ENCODE measurements at regions not wholly inside any gene's neighbourhood (a gene's known extent, or its start where the extent isn't known, plus 50 kb on each side); places are given as distances from the start of the nearest gene placed in this dataset.

GRCh38 chr10:128336401-128336800, 210.2 kb upstream of the MKI67 start:
- TF ChIP-seq FOXP2 (optimal IDR thresholded peaks at IDR 0.05; ENCODE audit: borderline replicate concordance, extremely low read depth, extremely low read length, insufficient read depth) (no peak), SIN3A (IDR thresholded peaks at IDR 0.05; ENCODE audit: borderline replicate concordance, insufficient read depth, low read length) (no peak), POLR2AphosphoS5 (IDR thresholded peaks at IDR 0.05; ENCODE audit: low read depth, low read length) (no peak), TAF1 (IDR thresholded peaks at IDR 0.05; ENCODE audit: borderline replicate concordance, insufficient read depth, low read length) (no peak)
- TF ChIP-seq, protein P1, sequence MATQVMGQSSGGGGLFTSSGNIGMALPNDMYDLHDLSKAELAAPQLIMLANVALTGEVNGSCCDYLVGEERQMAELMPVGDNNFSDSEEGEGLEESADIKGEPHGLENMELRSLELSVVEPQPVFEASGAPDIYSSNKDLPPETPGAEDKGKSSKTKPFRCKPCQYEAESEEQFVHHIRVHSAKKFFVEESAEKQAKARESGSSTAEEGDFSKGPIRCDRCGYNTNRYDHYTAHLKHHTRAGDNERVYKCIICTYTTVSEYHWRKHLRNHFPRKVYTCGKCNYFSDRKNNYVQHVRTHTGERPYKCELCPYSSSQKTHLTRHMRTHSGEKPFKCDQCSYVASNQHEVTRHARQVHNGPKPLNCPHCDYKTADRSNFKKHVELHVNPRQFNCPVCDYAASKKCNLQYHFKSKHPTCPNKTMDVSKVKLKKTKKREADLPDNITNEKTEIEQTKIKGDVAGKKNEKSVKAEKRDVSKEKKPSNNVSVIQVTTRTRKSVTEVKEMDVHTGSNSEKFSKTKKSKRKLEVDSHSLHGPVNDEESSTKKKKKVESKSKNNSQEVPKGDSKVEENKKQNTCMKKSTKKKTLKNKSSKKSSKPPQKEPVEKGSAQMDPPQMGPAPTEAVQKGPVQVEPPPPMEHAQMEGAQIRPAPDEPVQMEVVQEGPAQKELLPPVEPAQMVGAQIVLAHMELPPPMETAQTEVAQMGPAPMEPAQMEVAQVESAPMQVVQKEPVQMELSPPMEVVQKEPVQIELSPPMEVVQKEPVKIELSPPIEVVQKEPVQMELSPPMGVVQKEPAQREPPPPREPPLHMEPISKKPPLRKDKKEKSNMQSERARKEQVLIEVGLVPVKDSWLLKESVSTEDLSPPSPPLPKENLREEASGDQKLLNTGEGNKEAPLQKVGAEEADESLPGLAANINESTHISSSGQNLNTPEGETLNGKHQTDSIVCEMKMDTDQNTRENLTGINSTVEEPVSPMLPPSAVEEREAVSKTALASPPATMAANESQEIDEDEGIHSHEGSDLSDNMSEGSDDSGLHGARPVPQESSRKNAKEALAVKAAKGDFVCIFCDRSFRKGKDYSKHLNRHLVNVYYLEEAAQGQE (IDR thresholded peaks at IDR 0.05; ENCODE audit: insufficient read depth in 1 of 2, low read depth in 2 of 2, low read length in 2 of 2) = no peak

GRCh38 chr10:128337860-128338378, 211.7 kb upstream of the MKI67 start:
- TF ChIP-seq TAF1 (IDR thresholded peaks at IDR 0.05; ENCODE audit: borderline replicate concordance, insufficient read depth, low read length) (no peak), SIN3A (IDR thresholded peaks at IDR 0.05; ENCODE audit: borderline replicate concordance, insufficient read depth, low read length) (no peak), FOXP2 (optimal IDR thresholded peaks at IDR 0.05; ENCODE audit: borderline replicate concordance, extremely low read depth, extremely low read length, insufficient read depth) (no peak), POLR2AphosphoS5 (IDR thresholded peaks at IDR 0.05; ENCODE audit: low read depth, low read length) (no peak)
- TF ChIP-seq, protein P1 (IDR thresholded peaks at IDR 0.05; ENCODE audit: insufficient read depth in 1 of 2, low read depth in 2 of 2, low read length in 2 of 2) = no peak

DNA sequence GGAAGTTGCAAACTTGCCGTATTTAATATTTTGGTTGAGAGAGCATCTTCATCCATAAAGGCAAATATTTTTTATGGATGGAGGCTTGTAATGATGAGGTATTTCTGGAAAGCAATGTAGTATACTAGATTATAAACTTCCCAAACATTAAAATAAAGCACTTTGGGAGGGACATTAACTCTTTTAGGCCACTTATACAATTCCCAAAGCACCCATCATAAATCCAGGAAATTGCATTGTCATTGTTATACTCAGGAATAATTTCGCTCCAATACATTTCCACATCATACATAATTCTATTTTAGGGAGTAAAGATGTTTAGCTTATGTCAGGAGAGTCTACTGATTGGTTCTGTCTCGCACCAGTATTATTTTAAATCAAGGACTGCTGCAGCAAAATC, 212.7 kb upstream of the MKI67 start:
- TF ChIP-seq SIN3A (IDR thresholded peaks at IDR 0.05; ENCODE audit: borderline replicate concordance, insufficient read depth, low read length) (no peak), FOXP2 (optimal IDR thresholded peaks at IDR 0.05; ENCODE audit: borderline replicate concordance, extremely low read depth, extremely low read length, insufficient read depth) (no peak), TAF1 (IDR thresholded peaks at IDR 0.05; ENCODE audit: borderline replicate concordance, insufficient read depth, low read length) (no peak), POLR2AphosphoS5 (IDR thresholded peaks at IDR 0.05; ENCODE audit: low read depth, low read length) (no peak)
- TF ChIP-seq, protein P1 (IDR thresholded peaks at IDR 0.05; ENCODE audit: insufficient read depth in 1 of 2, low read depth in 2 of 2, low read length in 2 of 2) = no peak

DNA sequence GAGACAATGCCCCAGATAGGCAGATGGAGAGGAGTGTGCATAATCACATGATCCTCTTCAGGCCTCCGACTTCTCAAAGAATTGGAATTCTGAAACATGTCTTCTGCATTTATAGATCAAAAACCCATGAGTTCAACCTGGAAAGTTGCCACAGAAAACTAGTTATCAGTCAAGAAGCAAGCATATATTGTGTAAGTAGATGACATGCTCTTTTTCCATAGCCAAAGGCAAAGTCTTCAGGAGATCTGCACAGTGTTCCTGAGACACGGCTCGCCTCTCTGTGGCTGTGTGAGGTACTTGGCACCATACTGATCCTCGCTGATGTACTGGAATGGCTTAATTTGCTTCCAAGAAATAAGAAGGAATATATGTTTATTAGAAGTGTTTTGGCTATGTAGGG, 213.5 kb upstream of the MKI67 start:
- TF ChIP-seq TAF1 (IDR thresholded peaks at IDR 0.05; ENCODE audit: borderline replicate concordance, insufficient read depth, low read length) (no peak), SIN3A (IDR thresholded peaks at IDR 0.05; ENCODE audit: borderline replicate concordance, insufficient read depth, low read length) (no peak), POLR2AphosphoS5 (IDR thresholded peaks at IDR 0.05; ENCODE audit: low read depth, low read length) (no peak), FOXP2 (optimal IDR thresholded peaks at IDR 0.05; ENCODE audit: borderline replicate concordance, extremely low read depth, extremely low read length, insufficient read depth) (no peak)
- TF ChIP-seq, protein P1 (IDR thresholded peaks at IDR 0.05; ENCODE audit: insufficient read depth in 1 of 2, low read depth in 2 of 2, low read length in 2 of 2) = no peak

- TF ChIP-seq POLR2AphosphoS5 (IDR thresholded peaks at IDR 0.05; ENCODE audit: low read depth, low read length) = no peak
- no peak for TF ChIP-seq SIN3A (IDR thresholded peaks at IDR 0.05; ENCODE audit: borderline replicate concordance, insufficient read depth, low read length)
- no peak for TF ChIP-seq TAF1 (IDR thresholded peaks at IDR 0.05; ENCODE audit: borderline replicate concordance, insufficient read depth, low read length)
- TF ChIP-seq, protein P1 (IDR thresholded peaks at IDR 0.05; ENCODE audit: insufficient read depth in 1 of 2, low read depth in 2 of 2, low read length in 2 of 2) = no peak
- TF ChIP-seq FOXP2 (optimal IDR thresholded peaks at IDR 0.05; ENCODE audit: borderline replicate concordance, extremely low read depth, extremely low read length, insufficient read depth) = no peak
Observed at GRCh38 chr10:128345353-128345752, 219.1 kb upstream of the MKI67 start.

Data from PFSK-1 (cell line).